Mesendoderm (in vitro differentiated cells): ENCODE measurements at regions not wholly inside any gene's neighbourhood (a gene's known extent, or its start where the extent isn't known, plus 50 kb on each side); places are given as distances from the start of the nearest gene placed in this dataset.

Experiments used
- DNase-seq: peaks from one replicate; pipeline ENCODE4 v3.0.0; 2013
- H2AK5ac ChIP-seq: 2 replicates; pipeline ENCODE4 v1.6.1; 2013; ENCODE audit warnings: low read length, inconsistent platforms
- H2BK120ac ChIP-seq: 2 replicates; pipeline ENCODE4 v1.6.1; 2013; ENCODE audit warnings: low read depth, mild to moderate bottlenecking, low read length, moderate library complexity, mixed read lengths
- H2BK15ac ChIP-seq: replicated peaks from 2 replicates; pipeline ENCODE4 v1.6.1; 2013; ENCODE audit warnings: low read depth, mild to moderate bottlenecking, moderate library complexity
- H2BK5ac ChIP-seq: 2 replicates; pipeline ENCODE4 v1.6.1; 2013; ENCODE audit warnings: low read length, inconsistent platforms
- H3K18ac ChIP-seq: 2 replicates; pipeline ENCODE4 v1.6.1; 2013; ENCODE audit warnings: mild to moderate bottlenecking, low read length, mixed read lengths
- H3K23ac ChIP-seq: one replicate; pipeline ENCODE4 v1.6.1; 2013; ENCODE audit warnings: low read length
- H3K27ac ChIP-seq: 2 replicates; pipeline ENCODE4 v1.5.1; 2013; ENCODE audit warnings: low read depth, mild to moderate bottlenecking, inconsistent platforms, low read length, moderate library complexity
- H3K27me3 ChIP-seq: 2 replicates; pipeline ENCODE4 v1.6.1; 2013; ENCODE audit warnings: low read length, control low read depth, mild to moderate bottlenecking, inconsistent platforms; ENCODE audit not compliant: insufficient read depth, poor library complexity
- H3K36me3 ChIP-seq: 2 replicates; pipeline ENCODE4 v1.6.1; 2013; ENCODE audit warnings: low read length, inconsistent platforms; ENCODE audit not compliant: control insufficient read depth, insufficient read depth
- H3K4ac ChIP-seq: one replicate; pipeline ENCODE4 v1.6.1; 2013; ENCODE audit warnings: low read depth, mild to moderate bottlenecking, low read length, moderate library complexity
- H3K4me1 ChIP-seq: 2 replicates; pipeline ENCODE4 v1.6.1; 2013; ENCODE audit warnings: low read depth, low read length, inconsistent platforms; ENCODE audit not compliant: control insufficient read depth
- H3K4me2 ChIP-seq: 2 replicates; pipeline ENCODE4 v1.6.1; 2013; ENCODE audit warnings: low read length
- H3K4me3 ChIP-seq: 2 replicates; pipeline ENCODE4 v1.5.1; 2013; ENCODE audit warnings: mild to moderate bottlenecking, low read length
- H3K56ac ChIP-seq: one replicate; pipeline ENCODE4 v1.6.1; 2013; ENCODE audit warnings: low read length
- H3K79me1 ChIP-seq: 2 replicates; pipeline ENCODE4 v1.6.1; 2013; ENCODE audit warnings: low read length, inconsistent platforms
- H3K79me2 ChIP-seq: 2 replicates; pipeline ENCODE4 v1.6.1; 2013; ENCODE audit warnings: mild to moderate bottlenecking, low read length; ENCODE audit not compliant: control insufficient read depth, insufficient read depth
- H3K9ac ChIP-seq: 2 replicates; pipeline ENCODE4 v1.6.1; 2013; ENCODE audit warnings: low read length, inconsistent platforms
- H4K5ac ChIP-seq: one replicate; pipeline ENCODE4 v1.6.1; 2013; ENCODE audit warnings: low read length
- H4K8ac ChIP-seq: one replicate; pipeline ENCODE4 v1.6.1; 2013; ENCODE audit warnings: low read depth, mild to moderate bottlenecking, control low read depth, low read length, moderate library complexity
- WGBS: extraction: QIAGEN DNeasy Blood & Tissue Kit; methylation state at CpG from one replicate; pipeline ENCODE4 v1.1.7; 2013; ENCODE audit warnings: low lambda C conversion rate, missing lambda C conversion rate; ENCODE audit not compliant: insufficient coverage; ENCODE audit errors: extremely low coverage; 5-methylcytosine and 5-hydroxymethylcytosine counted together

GRCh38 chr6:156717542-156717941 is 59.6 kb upstream of the ARID1B start:
- Histone ChIP-seq H4K5ac (no peak overlapping the region), H3K27ac (no peak overlapping the region), H2AK5ac (no peak overlapping the region), H2BK120ac (no peak overlapping the region), H3K4me2 (no peak overlapping the region), H2BK5ac (no peak overlapping the region), H3K18ac (no peak overlapping the region), H3K23ac (no peak overlapping the region), H3K79me2 (no peaks in the 10 kb centered on the region), H3K9ac (no peak overlapping the region), H3K56ac (no peak overlapping the region), H3K4ac (no peak overlapping the region), H3K4me1 (peaks cover 4% of the 10 kb centered on the region), H3K4me3 (no peak overlapping the region), H3K36me3 (no peaks in the 10 kb centered on the region), H3K27me3 (no peaks in the 10 kb centered on the region), H4K8ac (no peak overlapping the region), H3K79me1 (no peaks in the 10 kb centered on the region), H2BK15ac (no peak overlapping the region)
- WGBS = no CpG with 5 or more reads among the region's 5 CpGs
- no peak for DNase-seq

GRCh38 chr6:156715839-156716238 is 61.3 kb upstream of the ARID1B start:
- Histone ChIP-seq H3K4me1 (peaks cover 4% of the 10 kb centered on the region), H3K18ac (no peak overlapping the region), H4K5ac (no peak overlapping the region), H3K56ac (no peak overlapping the region), H3K27me3 (no peaks in the 10 kb centered on the region), H3K9ac (no peak overlapping the region), H3K4ac (no peak overlapping the region), H3K27ac (no peak overlapping the region), H2BK120ac (no peak overlapping the region), H4K8ac (no peak overlapping the region), H2BK5ac (no peak overlapping the region), H3K79me2 (no peaks in the 10 kb centered on the region), H3K4me3 (no peak overlapping the region), H3K23ac (no peak overlapping the region), H3K79me1 (no peaks in the 10 kb centered on the region), H3K4me2 (no peak overlapping the region), H3K36me3 (no peaks in the 10 kb centered on the region), H2BK15ac (no peak overlapping the region), H2AK5ac (no peak overlapping the region)
- WGBS = no CpG with 5 or more reads among the region's 5 CpGs
- DNase-seq = no peak

GRCh38 chr6:156713548-156713947 is 63.6 kb upstream of the ARID1B start:
- Histone ChIP-seq H4K8ac (no peak overlapping the region), H3K18ac (no peak overlapping the region), H3K4me3 (no peak overlapping the region), H3K36me3 (no peaks in the 10 kb centered on the region), H2BK15ac (no peak overlapping the region), H3K4me2 (no peak overlapping the region), H3K27ac (no peak overlapping the region), H3K9ac (no peak overlapping the region), H3K79me2 (no peaks in the 10 kb centered on the region), H3K27me3 (no peaks in the 10 kb centered on the region), H3K23ac (no peak overlapping the region), H3K4me1 (no peaks in the 10 kb centered on the region), H4K5ac (no peak overlapping the region), H3K79me1 (no peaks in the 10 kb centered on the region), H3K4ac (no peak overlapping the region), H2BK5ac (no peak overlapping the region), H3K56ac (no peak overlapping the region), H2AK5ac (no peak overlapping the region), H2BK120ac (no peak overlapping the region)
- no peak for DNase-seq
- WGBS = no CpG with 5 or more reads among the region's 5 CpGs

GRCh38 chr6:156710479-156710878 is 66.7 kb upstream of the ARID1B start:
- no peak overlapping the region for H3K56ac ChIP-seq
- no peak overlapping the region for H4K5ac ChIP-seq
- no peaks in the 10 kb centered on the region for H3K36me3 ChIP-seq
- no peak overlapping the region for H2BK5ac ChIP-seq
- H3K79me1 ChIP-seq = no peaks in the 10 kb centered on the region
- no peak overlapping the region for H2BK15ac ChIP-seq
- no peak overlapping the region for H3K4me2 ChIP-seq
- no peak overlapping the region for H3K18ac ChIP-seq
- no peak overlapping the region for H3K23ac ChIP-seq
- H3K4ac ChIP-seq = no peak overlapping the region
- H3K9ac ChIP-seq = no peak overlapping the region
- no peak overlapping the region for H4K8ac ChIP-seq
- no peak overlapping the region for H3K27ac ChIP-seq
- H3K27me3 ChIP-seq = no peaks in the 10 kb centered on the region
- H3K4me1 ChIP-seq = no peaks in the 10 kb centered on the region
- DNase-seq = no peak
- no peak overlapping the region for H2BK120ac ChIP-seq
- no peak overlapping the region for H2AK5ac ChIP-seq
- no CpG with 5 or more reads among the region's 4 CpGs for WGBS
- no peak overlapping the region for H3K4me3 ChIP-seq
- no peaks in the 10 kb centered on the region for H3K79me2 ChIP-seq

- Histone ChIP-seq H3K9ac (no peak overlapping the region), H2AK5ac (no peak overlapping the region), H3K27ac (no peak overlapping the region), H2BK5ac (no peak overlapping the region), H3K4me1 (no peaks in the 10 kb centered on the region), H3K27me3 (no peaks in the 10 kb centered on the region), H4K8ac (no peak overlapping the region), H3K18ac (no peak overlapping the region), H3K4me3 (no peak overlapping the region), H2BK15ac (no peak overlapping the region), H3K4me2 (no peak overlapping the region), H3K79me2 (no peaks in the 10 kb centered on the region), H4K5ac (no peak overlapping the region), H3K36me3 (no peaks in the 10 kb centered on the region), H3K56ac (no peak overlapping the region), H3K4ac (no peak overlapping the region), H3K79me1 (no peaks in the 10 kb centered on the region), H3K23ac (no peak overlapping the region), H2BK120ac (no peak overlapping the region)
- WGBS = no CpG with 5 or more reads among the region's 3 CpGs
- DNase-seq = no peak
These were observed 69.4 kb upstream of the ARID1B start for GRCh38 chr6:156707818-156708217.

GRCh38 chr6:156703719-156704118 is 73.5 kb upstream of the ARID1B start:
- no peak overlapping the region for H2BK5ac ChIP-seq
- H2BK15ac ChIP-seq = no peak overlapping the region
- H3K56ac ChIP-seq = no peak overlapping the region
- no peak overlapping the region for H2BK120ac ChIP-seq
- no peaks in the 10 kb centered on the region for H3K36me3 ChIP-seq
- H3K27ac ChIP-seq = no peak overlapping the region
- no peak overlapping the region for H4K5ac ChIP-seq
- no peak for DNase-seq
- H3K23ac ChIP-seq = no peak overlapping the region
- no peak overlapping the region for H3K9ac ChIP-seq
- WGBS = no CpG with 5 or more reads among the region's 6 CpGs
- H3K27me3 ChIP-seq = no peaks in the 10 kb centered on the region
- H3K79me2 ChIP-seq = no peaks in the 10 kb centered on the region
- no peak overlapping the region for H3K4ac ChIP-seq
- H3K4me2 ChIP-seq = no peak overlapping the region
- H3K18ac ChIP-seq = no peak overlapping the region
- H4K8ac ChIP-seq = no peak overlapping the region
- H3K4me1 ChIP-seq = no peaks in the 10 kb centered on the region
- no peak overlapping the region for H3K4me3 ChIP-seq
- H3K79me1 ChIP-seq = no peaks in the 10 kb centered on the region
- H2AK5ac ChIP-seq = no peak overlapping the region
